OCI-LY7 (cell line): ENCODE measurements at regions not wholly inside any gene's neighbourhood (a gene's known extent, or its start where the extent isn't known, plus 50 kb on each side); places are given as distances from the start of the nearest gene placed in this dataset.
"Not testable (repeated sequence)": the region's sequence is repeated elsewhere in the genome, so short reads cannot be mapped to it uniquely, and the experiment has no call there.

ENCODE experiments used
- BruUV-seq: library from RNA; stranded (reverse); fragments of 400-500 nt; replicated peaks from 2 replicates; lab custom pipeline; 2021; lab: Mats Ljungman, UMichigan
- CTCF ChIA-PET: fragments of 300-600 bp; sonication (Branson Sonifier 250); formaldehyde crosslinking; loops from one replicate; lab custom pipeline; 2022; ENCODE audit warnings: antibody characterized with exemption; ENCODE audit not compliant: unreplicated experiment; lab: Charles Lee
- POLR2A ChIA-PET: fragments of 300-600 bp; sonication (Branson Sonifier 250); formaldehyde crosslinking; loops from one replicate; lab custom pipeline; 2022; ENCODE audit warnings: antibody characterized with exemption; lab: Charles Lee
- DNase-seq: peaks from one replicate; pipeline ENCODE4 v3.0.0-alpha.2; 2015; ENCODE audit warnings: low spot score
- H2AFZ ChIP-seq: fragments of 200-600 bp; sonication (generic), shearing (Covaris generic); 2 replicates; pipeline ENCODE4 v1.6.1; 2014; ENCODE audit warnings: mild to moderate bottlenecking, antibody characterized with exemption, low read length, moderate library complexity
- H3K27ac ChIP-seq: fragments of 200-600 bp; sonication (generic); 2 replicates; pipeline ENCODE4 v1.5.1; 2014; ENCODE audit warnings: mixed run types, low read depth, mild to moderate bottlenecking, moderate library complexity, low read length, inconsistent platforms; ENCODE audit not compliant: poor library complexity, severe bottlenecking
- H3K36me3 ChIP-seq: fragments of 200-600 bp; sonication (generic); 2 replicates; pipeline ENCODE4 v1.6.1; 2014; ENCODE audit warnings: mild to moderate bottlenecking, antibody characterized with exemption, low read length, moderate library complexity, mixed read lengths; ENCODE audit not compliant: insufficient read depth
- H3K4me1 ChIP-seq: fragments of 200-600 bp; sonication (generic); 2 replicates; pipeline ENCODE4 v1.5.1; 2014; ENCODE audit warnings: mild to moderate bottlenecking, low read length; ENCODE audit not compliant: insufficient read depth, poor library complexity, severe bottlenecking
- H3K4me2 ChIP-seq: fragments of 200-600 bp; sonication (generic); 2 replicates; pipeline ENCODE4 v1.6.1; 2014; ENCODE audit warnings: mild to moderate bottlenecking, low read length
- H3K4me3 ChIP-seq: fragments of 200-600 bp; sonication (generic); 2 replicates; pipeline ENCODE4 v1.5.1; 2014; ENCODE audit warnings: mild to moderate bottlenecking, low read depth, low read length; ENCODE audit not compliant: poor library complexity, severe bottlenecking
- H3K79me2 ChIP-seq: fragments of 200-600 bp; sonication (generic); 2 replicates; pipeline ENCODE4 v1.6.1; 2016; ENCODE audit warnings: low read depth, mild to moderate bottlenecking, low read length, moderate library complexity, mixed read lengths; ENCODE audit not compliant: insufficient read depth
- H3K9me2 ChIP-seq: fragments of 200-600 bp; sonication (generic); 2 replicates; pipeline ENCODE4 v1.6.1; 2016; ENCODE audit warnings: mild to moderate bottlenecking, low read length, mixed read lengths; ENCODE audit not compliant: insufficient read depth
- H3K9me3 ChIP-seq: fragments of 200-600 bp; sonication (generic); 2 replicates; pipeline ENCODE4 v1.6.1; 2014; ENCODE audit warnings: mild to moderate bottlenecking, mixed run types, low read length, mixed read lengths
- H4K20me1 ChIP-seq: fragments of 200-600 bp; sonication (generic); 2 replicates; pipeline ENCODE4 v1.6.1; 2014; ENCODE audit warnings: mild to moderate bottlenecking, antibody characterized with exemption, low read length, moderate library complexity, mixed read lengths; ENCODE audit not compliant: insufficient read depth
- EZH2phosphoT487 ChIP-seq: fragments of 200-600 bp; sonication (generic); IDR thresholded peaks from 2 replicates; pipeline ENCODE4 v1.6.1; 2018; ENCODE audit warnings: low read depth, borderline replicate concordance, mild to moderate bottlenecking, mixed run types, antibody characterized with exemption, low read length, moderate library complexity, mixed read lengths
- intact Hi-C: fragments of 100-400 bp; cut with micrococcal nuclease; formaldehyde crosslinking; loops from one replicate; pipeline ENCODE4 v1.10.0; 2022; ENCODE audit not compliant: unreplicated experiment
- TF ChIP-seq, protein P1 (sequence below): fragments of 200-600 bp; sonication (generic); conservative IDR thresholded peaks from 2 replicates; pipeline ENCODE4 v1.5.1; 2014; ENCODE audit warnings: mild to moderate bottlenecking, antibody characterized with exemption, low read length, moderate library complexity, mixed read lengths

DNA sequence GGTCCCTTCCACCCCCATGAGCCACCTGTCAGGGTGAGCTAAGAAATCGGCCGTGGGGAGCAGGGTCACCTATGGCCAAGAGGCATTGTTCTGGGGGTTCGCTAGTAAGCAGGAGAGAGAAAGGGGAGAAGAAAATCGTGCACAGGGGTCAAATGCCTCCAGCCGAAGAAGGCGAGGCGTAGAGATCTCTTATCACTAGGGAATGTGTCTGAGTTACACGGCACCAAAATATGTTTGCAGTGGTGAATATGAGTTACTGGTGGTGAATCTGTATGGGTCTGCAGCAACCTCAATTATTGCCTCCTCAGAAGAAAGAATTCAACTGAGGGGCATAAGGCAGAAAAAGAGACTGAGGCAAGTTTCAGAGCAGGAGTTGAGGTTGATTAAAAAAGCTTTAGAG lies 54.2 kb upstream of the RABGAP1L start:
- no TSS peak for BruUV-seq
- intact Hi-C loops: no loop called here
- H4K20me1 ChIP-seq: no peaks in the 10 kb centered on the region
- DNase-seq: no peak
- H3K36me3 ChIP-seq: no peaks in the 10 kb centered on the region
- TF ChIP-seq, protein P1, sequence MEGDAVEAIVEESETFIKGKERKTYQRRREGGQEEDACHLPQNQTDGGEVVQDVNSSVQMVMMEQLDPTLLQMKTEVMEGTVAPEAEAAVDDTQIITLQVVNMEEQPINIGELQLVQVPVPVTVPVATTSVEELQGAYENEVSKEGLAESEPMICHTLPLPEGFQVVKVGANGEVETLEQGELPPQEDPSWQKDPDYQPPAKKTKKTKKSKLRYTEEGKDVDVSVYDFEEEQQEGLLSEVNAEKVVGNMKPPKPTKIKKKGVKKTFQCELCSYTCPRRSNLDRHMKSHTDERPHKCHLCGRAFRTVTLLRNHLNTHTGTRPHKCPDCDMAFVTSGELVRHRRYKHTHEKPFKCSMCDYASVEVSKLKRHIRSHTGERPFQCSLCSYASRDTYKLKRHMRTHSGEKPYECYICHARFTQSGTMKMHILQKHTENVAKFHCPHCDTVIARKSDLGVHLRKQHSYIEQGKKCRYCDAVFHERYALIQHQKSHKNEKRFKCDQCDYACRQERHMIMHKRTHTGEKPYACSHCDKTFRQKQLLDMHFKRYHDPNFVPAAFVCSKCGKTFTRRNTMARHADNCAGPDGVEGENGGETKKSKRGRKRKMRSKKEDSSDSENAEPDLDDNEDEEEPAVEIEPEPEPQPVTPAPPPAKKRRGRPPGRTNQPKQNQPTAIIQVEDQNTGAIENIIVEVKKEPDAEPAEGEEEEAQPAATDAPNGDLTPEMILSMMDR: no peak
- no peak overlapping the region for H3K27ac ChIP-seq
- H3K4me3 ChIP-seq: no peak overlapping the region
- POLR2A ChIA-PET: no interaction called here
- peaks cover 3% of the 10 kb centered on the region for H3K4me1 ChIP-seq
- H3K79me2 ChIP-seq: no peaks in the 10 kb centered on the region
- no peak overlapping the region for H2AFZ ChIP-seq
- H3K9me2 ChIP-seq: no peaks in the 10 kb centered on the region
- CTCF ChIA-PET: no interaction called here
- H3K4me2 ChIP-seq: no peak overlapping the region
- H3K9me3 ChIP-seq: no peaks in the 10 kb centered on the region

DNA sequence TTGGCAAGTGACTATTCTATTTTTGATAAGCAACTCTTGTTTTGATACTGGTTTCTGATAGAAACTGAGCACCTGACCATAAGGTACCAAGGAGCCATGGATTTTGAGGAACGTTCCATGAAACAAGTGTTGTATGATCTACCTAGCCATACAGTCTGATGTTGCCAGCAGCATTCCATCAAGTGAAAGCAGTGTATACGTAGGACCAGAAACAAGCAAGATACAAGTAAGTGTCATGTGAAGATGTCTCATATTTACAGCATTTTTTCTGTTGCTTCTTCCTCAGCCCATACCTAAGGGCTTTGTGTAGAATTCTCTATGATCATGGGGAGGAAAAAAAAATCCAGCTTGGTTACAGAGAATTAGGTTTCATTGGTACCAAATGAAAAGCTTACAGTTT lies 55.6 kb upstream of the RABGAP1L start:
- POLR2A ChIA-PET: no interaction called here
- no peaks in the 10 kb centered on the region for H3K9me3 ChIP-seq
- DNase-seq: no peak
- TF ChIP-seq, protein P1: no peak
- no peak for TF ChIP-seq EZH2phosphoT487
- H3K9me2 ChIP-seq: no peaks in the 10 kb centered on the region
- no peaks in the 10 kb centered on the region for H3K36me3 ChIP-seq
- no peak overlapping the region for H3K4me2 ChIP-seq
- no peak overlapping the region for H3K4me3 ChIP-seq
- H3K4me1 ChIP-seq: no peaks in the 10 kb centered on the region
- CTCF ChIA-PET: no interaction called here
- no peak overlapping the region for H3K27ac ChIP-seq
- no peak overlapping the region for H2AFZ ChIP-seq
- BruUV-seq: no TSS peak
- no peaks in the 10 kb centered on the region for H4K20me1 ChIP-seq
- intact Hi-C loops: no loop called here
- H3K79me2 ChIP-seq: no peaks in the 10 kb centered on the region

DNA sequence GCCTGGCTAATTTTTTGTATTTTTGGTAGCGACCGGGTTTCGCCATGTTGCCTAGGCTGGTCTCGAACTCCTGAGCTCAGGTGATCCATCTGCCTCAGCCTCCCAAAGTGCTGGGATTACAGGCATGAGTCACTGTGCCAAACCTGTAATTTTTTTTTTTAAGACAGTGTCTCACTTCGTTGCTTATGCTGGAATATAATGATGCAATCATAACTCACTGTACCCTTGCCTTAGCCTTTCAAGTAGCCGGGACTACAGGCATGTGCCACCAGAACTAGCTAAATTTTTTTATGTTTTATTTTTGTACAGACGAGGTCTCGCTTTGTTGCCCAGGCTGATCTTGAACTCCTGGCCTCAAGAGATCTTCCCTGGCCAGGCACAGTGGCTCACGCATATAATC lies 57.3 kb upstream of the RABGAP1L start:
- H3K79me2 ChIP-seq, H3K4me2 ChIP-seq, CTCF ChIA-PET, intact Hi-C loops, H3K27ac ChIP-seq, DNase-seq, H3K9me3 ChIP-seq, H3K4me3 ChIP-seq, H4K20me1 ChIP-seq, H2AFZ ChIP-seq, BruUV-seq, H3K4me1 ChIP-seq, H3K36me3 ChIP-seq, H3K9me2 ChIP-seq: not testable (repeated sequence)
- POLR2A ChIA-PET: interaction anchor here (0.7 kb wide), 1 partner anchor 116 kb away, joined by 3 read pairs; no protein-coding TSS in a partner anchor
